ENCODE measurements at regions not wholly inside any gene's neighbourhood (a gene's known extent, or its start where the extent isn't known, plus 50 kb on each side); places are given as distances from the start of the nearest gene placed in this dataset.

GRCh38 chr13:107202371-107203023, 634.6 kb upstream of the ARGLU1 start:
- TF ChIP-seq CTCF (IDR thresholded peaks at IDR 0.05; ENCODE audit: low read depth, low read length) (no peak), POLR2A (IDR thresholded peaks at IDR 0.05; ENCODE audit: extremely low read depth, insufficient read length) (no peak), MYC (IDR thresholded peaks at IDR 0.05; ENCODE audit: low read depth, low read length) (no peak), MAX (IDR thresholded peaks at IDR 0.05; ENCODE audit: low read depth, low read length) (no peak)
- no peak for DNase-seq (ENCODE audit: low read depth)
- H3K4me3 ChIP-seq (ENCODE audit: low read depth, low read length) = no peak overlapping the region

- TF ChIP-seq MAX (IDR thresholded peaks at IDR 0.05; ENCODE audit: low read depth, low read length) (no peak), CTCF (IDR thresholded peaks at IDR 0.05; ENCODE audit: low read depth, low read length) (no peak), MYC (IDR thresholded peaks at IDR 0.05; ENCODE audit: low read depth, low read length) (no peak), POLR2A (IDR thresholded peaks at IDR 0.05; ENCODE audit: extremely low read depth, insufficient read length) (no peak)
- H3K4me3 ChIP-seq (ENCODE audit: low read depth, low read length) = no peak overlapping the region
- no peak for DNase-seq (ENCODE audit: low read depth)
These were observed 632.6 kb upstream of the ARGLU1 start for GRCh38 chr13:107200491-107200890.

GRCh38 chr13:107192289-107192688, 624.4 kb upstream of the ARGLU1 start:
- no peak overlapping the region for H3K4me3 ChIP-seq (ENCODE audit: low read depth, low read length)
- no peak for TF ChIP-seq MAX (IDR thresholded peaks at IDR 0.05; ENCODE audit: low read depth, low read length)
- TF ChIP-seq MYC (IDR thresholded peaks at IDR 0.05; ENCODE audit: low read depth, low read length) = no peak
- no peak for TF ChIP-seq POLR2A (IDR thresholded peaks at IDR 0.05; ENCODE audit: extremely low read depth, insufficient read length)
- no peak for TF ChIP-seq CTCF (IDR thresholded peaks at IDR 0.05; ENCODE audit: low read depth, low read length)
- no peak for DNase-seq (ENCODE audit: low read depth)

- TF ChIP-seq CTCF (IDR thresholded peaks at IDR 0.05; ENCODE audit: low read depth, low read length) (no peak), POLR2A (IDR thresholded peaks at IDR 0.05; ENCODE audit: extremely low read depth, insufficient read length) (no peak), MAX (IDR thresholded peaks at IDR 0.05; ENCODE audit: low read depth, low read length) (no peak), MYC (IDR thresholded peaks at IDR 0.05; ENCODE audit: low read depth, low read length) (no peak)
- DNase-seq (ENCODE audit: low read depth) = no peak
- H3K4me3 ChIP-seq (ENCODE audit: low read depth, low read length) = no peak overlapping the region
These were observed 622.1 kb upstream of the ARGLU1 start for GRCh38 chr13:107190065-107190464.

GRCh38 chr13:107185889-107186288, 618.0 kb upstream of the ARGLU1 start:
- H3K4me3 ChIP-seq (ENCODE audit: low read depth, low read length) = no peak overlapping the region
- no peak for TF ChIP-seq MYC (IDR thresholded peaks at IDR 0.05; ENCODE audit: low read depth, low read length)
- TF ChIP-seq CTCF (IDR thresholded peaks at IDR 0.05; ENCODE audit: low read depth, low read length) = no peak
- DNase-seq (ENCODE audit: low read depth) = no peak

Data from NB4 (cell line).